Uterus (tissue), 2 donors: ENCODE measurements at regions not wholly inside any gene's neighbourhood (a gene's known extent, or its start where the extent isn't known, plus 50 kb on each side); places are given as distances from the start of the nearest gene placed in this dataset.

ENCODE experiments used
- CTCF ChIP-seq, 4 experiments: fragments of 200-600 bp in 2 of 4; fragments of 450-650 bp in 2 of 4; sonication (generic) in 2 of 4; IDR thresholded peaks; one replicate each; pipeline ENCODE4 v1.5.1; 2016 to 2019; ENCODE audit warnings: antibody characterized with exemption in 4 of 4, mild to moderate bottlenecking in 2 of 4, moderate library complexity in 1 of 4
- POLR2A ChIP-seq, 2 donors: fragments of 450-650 bp; IDR thresholded peaks; one replicate each; pipeline ENCODE4 v1.6.1; 2016; ENCODE audit warnings: antibody characterized with exemption in 2 of 2, mild to moderate bottlenecking in 1 of 2, moderate library complexity in 1 of 2

GRCh38 chr17:33687831-33688230, 394.7 kb upstream of the ASIC2 start:
- no peak for TF ChIP-seq POLR2A (IDR thresholded peaks at IDR 0.05)
- no peak for TF ChIP-seq CTCF (IDR thresholded peaks at IDR 0.05)
